ENCODE measurements at regions not wholly inside any gene's neighbourhood (a gene's known extent, or its start where the extent isn't known, plus 50 kb on each side); places are given as distances from the start of the nearest gene placed in this dataset.

DNA sequence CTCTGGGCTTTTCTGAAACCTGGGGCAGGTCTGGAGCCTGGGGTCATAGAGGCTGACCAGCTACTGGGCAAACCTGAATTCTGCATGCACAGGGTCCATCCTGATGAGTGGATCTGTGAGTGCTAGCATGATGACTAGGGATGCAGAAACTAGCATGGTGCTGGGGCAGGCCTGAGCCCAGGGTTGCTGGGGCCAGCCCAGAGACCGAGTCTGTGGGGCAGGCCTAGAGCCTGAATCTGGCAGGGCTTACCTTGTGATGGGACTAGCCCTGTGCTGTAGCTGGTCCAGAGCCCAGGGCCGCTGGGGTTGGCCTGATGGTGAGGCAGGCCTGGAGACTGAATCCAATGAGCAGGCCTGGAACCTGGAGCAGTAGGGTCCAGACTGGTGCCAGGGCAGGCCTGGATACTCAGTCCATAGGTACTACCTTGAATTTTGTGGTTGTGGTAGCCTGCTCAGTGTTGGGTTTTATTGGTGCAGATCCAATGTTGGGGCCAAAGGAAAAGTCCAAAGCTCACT is 313.5 kb downstream of the TLR4 start:
- no peak overlapping the region for H3K27ac ChIP-seq
- H3K4me3 ChIP-seq, result no peak overlapping the region

DNA sequence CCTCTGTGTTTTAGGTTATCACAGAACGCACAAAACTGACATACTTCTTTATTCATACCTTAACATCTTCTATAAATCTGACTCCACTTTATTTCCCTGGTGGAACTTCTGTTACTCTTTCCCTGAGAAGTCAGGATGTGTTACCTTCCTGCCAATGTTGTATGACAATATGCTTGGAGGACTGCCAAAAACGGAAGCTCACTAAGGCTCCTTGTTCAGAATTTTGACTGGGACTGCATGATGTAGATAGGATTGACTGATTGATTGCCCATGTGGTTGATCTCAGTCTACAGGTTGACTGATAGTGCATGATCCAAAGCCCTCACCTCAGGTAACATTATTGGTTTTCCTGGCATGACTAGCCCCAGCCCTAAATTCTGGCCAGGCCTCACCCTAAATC is 319.4 kb downstream of the TLR4 start:
- no peak overlapping the region for H3K4me3 ChIP-seq
- no peak overlapping the region for H3K27ac ChIP-seq

DNA sequence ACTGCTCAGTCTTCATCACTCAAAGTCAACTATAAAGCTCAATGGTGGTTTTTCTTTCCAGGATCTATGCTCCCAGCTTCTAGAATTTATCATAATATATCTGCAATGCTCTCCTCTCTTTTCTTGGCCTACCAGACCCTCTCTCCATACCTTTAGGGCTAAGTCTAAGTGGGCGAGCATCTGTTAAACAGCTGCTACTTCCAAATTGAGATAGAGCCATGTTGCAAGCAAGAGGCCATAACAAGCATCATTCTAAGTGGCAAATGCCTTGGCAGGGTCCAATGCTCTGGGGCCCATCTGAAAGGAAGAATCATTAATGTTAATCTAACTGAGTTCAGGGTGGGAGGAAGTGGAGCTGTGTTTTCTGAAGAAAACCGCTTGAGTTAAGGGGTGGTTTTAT is 324.0 kb downstream of the TLR4 start:
- H3K4me3 ChIP-seq, result no peak overlapping the region
- no peak overlapping the region for H3K27ac ChIP-seq

DNA sequence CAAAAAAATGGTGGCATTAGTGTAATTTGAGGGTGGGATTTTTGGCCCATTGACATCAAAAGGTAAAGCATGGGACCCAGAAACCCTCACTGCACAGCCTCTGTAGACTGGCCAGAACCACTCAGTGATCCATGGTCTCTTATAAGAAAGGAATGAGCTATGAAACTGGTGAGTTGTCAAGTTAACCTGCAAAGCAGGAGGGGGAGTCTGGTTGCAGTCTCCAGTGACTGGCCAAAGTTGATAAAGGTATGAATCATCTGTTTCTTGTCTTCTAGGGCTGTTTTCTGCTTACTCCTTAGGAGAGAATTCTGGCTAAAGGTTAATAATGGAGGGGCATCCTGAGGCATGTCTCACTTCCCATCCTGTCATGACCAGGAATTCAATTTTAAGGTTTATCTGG is 325.2 kb downstream of the TLR4 start:
- H3K4me3 ChIP-seq, result no peak overlapping the region

DNA sequence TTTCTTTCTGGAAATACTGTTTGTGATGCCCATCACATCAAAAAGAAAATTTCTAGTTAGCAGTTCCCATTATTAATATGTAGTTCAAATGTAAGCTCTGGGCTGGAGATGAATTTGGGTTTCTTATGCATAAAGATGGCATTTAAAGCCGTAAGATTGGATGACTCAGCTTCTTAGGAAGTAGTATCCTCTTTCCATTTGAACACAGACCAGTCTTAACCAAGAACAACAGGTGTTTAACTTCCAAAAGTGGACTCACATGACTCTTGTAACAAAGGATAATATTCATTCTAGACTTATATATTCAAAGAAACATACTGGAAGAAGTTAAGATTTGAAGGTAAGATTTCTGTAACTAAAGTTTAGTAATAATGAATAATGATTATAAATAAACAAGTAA is 330.5 kb downstream of the TLR4 start:
- no peak overlapping the region for H3K27ac ChIP-seq
- H3K4me3 ChIP-seq, result no peak overlapping the region

More for the DNA sequence above, 325.2 kb downstream of the TLR4 start:
- no peak overlapping the region for H3K27ac ChIP-seq

DNA sequence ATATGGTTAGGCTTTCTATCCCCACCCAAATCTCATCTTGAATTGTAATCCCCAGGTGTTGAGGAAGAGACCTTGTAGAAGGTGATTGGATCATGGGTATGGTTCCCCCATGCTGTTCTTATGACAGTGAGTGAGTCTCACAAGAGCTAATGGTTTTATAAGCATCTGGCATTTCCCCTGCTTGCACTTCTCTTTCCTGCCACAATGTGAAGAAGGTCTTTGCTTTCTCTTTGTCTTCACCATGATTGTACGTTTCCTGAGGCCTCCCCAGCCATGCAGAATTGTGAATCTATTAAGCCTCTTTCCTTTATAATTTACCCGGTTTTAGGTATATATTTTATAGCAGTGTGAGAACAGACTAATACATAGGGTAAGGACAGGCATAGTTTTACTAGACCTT is 334.5 kb downstream of the TLR4 start:
- H3K4me3 ChIP-seq, result no peak overlapping the region
- H3K27ac ChIP-seq, result no peak overlapping the region

DNA sequence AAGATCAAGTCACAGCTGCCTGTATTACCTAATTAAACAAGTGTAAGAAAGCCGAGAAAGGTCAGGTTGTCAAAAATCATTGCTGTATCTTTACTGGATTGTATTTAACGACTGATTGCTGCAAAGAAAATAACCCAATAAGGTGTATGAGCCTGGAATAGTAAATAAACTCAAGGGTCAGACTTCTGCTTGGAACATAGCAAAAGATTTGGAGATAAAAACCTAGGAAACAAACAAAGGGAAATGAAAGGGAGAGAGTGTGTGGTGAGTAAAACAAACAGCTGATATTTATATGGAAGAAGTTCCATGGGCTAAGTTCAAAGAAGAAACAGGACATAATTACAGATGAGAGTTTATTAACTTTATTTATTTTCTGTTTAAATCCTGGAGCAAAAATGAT is 354.0 kb downstream of the TLR4 start:
- Histone ChIP-seq H3K27ac (no peak overlapping the region), H3K4me3 (no peak overlapping the region)

DNA sequence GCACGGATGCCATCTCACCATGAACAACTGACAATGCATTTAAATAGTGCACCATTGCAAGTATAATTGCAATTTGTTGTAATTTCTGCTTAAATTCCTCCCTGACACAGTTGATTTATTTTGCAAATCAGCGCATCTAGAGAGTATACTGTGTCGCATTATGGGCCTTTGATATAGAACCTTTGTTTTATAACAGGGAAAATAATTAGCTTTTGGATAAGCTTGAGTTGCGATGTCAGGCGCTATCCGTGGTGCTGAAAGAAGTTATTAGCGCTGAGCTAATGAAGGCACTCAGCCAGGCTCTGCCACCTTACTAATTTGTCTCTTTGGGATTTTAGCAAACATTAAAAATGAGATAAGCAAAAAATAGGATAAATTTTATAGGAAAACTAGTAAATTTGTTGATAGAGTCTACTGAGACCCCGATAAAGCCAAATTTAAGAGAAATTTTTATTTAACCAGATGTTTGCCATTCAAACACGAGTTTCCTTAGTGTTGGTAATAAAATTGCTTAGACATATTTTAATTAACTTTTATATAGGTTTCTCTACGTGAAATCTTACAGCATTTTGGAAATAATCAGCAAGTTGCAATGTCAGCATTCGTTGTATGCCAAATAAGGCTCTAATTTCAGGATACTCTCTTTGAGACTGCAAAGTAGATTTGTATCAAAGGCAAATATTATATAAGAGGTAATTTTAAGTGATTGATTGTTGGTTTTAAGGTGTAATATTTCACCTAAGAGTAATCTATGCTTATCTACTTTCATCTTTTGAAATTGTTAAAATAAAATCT is 355.5 kb downstream of the TLR4 start:
- no peak overlapping the region for H3K27ac ChIP-seq
- no peak overlapping the region for H3K4me3 ChIP-seq

DNA sequence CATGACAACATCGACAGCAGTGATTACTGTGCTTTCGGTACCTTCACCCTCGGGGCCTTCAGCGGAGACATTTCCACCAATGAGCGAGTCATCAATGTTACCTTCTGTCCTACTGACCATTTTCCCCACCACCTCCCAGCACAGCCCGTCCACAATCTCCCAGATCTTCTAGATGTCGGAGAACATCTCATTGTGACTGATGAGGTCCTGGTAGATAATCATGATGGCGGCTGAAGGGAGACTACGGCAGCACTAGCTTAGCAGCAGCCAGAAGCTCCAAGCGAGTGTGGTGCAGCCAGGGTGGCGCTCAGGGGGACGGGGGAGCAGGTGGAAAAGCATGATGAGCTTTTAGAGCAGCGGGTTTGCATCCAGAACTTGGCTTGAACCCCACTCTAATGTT is 379.0 kb downstream of the TLR4 start:
- Histone ChIP-seq H3K27ac (no peak overlapping the region), H3K4me3 (no peak overlapping the region)

DNA sequence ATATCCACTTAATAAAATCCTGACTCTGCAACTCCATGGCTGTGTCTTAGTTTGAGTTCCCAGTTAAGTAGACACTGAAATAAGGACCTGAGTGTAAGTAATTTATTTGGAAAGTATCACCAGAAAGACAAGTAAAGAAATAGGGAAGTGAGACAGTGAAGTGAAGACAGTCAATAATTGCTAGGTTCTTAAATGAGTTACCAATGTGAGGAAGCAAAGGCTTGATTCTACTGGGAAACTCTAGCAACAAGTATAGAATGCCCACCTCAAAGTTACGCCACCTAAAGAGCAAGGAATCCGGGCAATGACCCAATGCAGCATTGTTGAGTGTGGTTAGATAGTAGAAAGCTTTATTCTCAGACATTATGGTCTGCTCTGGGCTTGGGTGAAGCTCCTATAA is 383.9 kb downstream of the TLR4 start:
- no peak overlapping the region for H3K27ac ChIP-seq
- H3K4me3 ChIP-seq, result no peak overlapping the region

DNA sequence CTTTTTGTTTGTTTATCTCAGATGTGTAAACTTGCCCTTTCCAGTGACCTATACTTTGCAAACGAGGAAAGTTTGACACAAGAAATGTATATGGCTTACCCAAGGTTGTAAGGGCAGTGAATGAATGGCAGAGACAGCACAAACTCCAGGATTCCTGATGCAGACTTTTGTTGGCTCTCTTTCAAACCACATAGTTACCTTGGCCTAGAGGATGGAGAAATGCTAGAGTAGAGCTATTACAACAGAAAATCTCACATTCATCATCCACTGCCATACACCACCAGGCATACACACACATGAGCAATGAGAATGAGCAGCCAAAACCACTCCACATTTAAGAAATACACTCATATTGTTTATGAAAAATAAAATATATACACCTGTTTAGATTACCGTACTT is 387.0 kb downstream of the TLR4 start:
- no peak overlapping the region for H3K4me3 ChIP-seq
- H3K27ac ChIP-seq, result no peak overlapping the region

DNA sequence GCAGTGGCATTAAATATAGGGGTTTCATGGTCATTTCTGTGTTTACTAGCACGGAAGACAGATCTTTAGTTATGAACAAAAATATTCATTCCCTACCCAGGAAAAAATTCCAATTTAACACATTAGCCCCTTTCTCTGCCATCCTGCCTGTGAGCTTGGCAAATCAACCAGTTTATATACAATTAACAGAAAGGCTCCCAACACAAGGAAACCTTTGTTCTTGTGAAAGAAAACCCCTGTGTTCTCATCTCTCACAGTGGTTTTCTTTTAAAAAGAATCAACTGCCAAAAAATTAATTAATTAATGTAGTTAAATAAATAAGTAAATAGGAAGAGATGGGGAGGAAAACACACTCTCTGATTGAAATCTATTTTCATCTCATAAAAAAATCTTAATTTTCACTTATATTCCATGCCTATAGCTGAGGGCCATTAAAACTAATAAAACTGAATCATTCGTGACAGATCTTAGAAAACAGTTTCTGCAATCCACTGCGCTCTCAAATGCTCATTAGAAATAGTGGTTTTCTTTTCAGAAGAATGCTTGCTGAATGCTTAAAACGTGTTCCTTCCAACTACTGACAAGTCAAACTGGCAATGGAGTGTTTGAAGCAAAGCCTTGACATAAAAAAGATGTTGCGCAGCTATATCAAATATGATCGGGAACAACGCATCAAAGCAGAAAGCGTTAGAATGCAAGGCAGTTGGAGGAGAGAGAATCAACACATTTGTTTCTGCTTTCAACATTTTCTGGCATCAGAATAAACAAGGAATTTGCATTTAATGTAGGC is 387.7 kb downstream of the TLR4 start:
- Histone ChIP-seq H3K4me3 (no peak overlapping the region), H3K27ac (no peak overlapping the region)

DNA sequence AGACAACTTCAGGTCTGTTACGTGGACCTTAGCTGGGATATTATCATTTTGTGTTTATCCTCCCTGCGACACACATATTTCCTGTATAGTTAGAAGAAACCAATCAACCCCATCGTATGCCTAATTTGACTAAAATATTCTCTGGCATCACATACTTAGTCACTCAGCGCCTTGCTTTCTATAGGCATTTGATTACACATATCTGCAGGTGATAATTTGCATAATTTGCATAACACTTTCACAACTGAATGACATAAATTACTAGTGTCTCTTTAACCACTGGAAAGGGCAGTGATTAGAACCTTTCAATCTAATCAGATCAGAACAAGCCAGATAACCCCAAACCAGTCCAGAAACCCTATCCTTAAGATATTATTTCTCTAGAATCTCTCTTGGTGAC is 390.2 kb downstream of the TLR4 start:
- Histone ChIP-seq H3K4me3 (no peak overlapping the region), H3K27ac (no peak overlapping the region)

DNA sequence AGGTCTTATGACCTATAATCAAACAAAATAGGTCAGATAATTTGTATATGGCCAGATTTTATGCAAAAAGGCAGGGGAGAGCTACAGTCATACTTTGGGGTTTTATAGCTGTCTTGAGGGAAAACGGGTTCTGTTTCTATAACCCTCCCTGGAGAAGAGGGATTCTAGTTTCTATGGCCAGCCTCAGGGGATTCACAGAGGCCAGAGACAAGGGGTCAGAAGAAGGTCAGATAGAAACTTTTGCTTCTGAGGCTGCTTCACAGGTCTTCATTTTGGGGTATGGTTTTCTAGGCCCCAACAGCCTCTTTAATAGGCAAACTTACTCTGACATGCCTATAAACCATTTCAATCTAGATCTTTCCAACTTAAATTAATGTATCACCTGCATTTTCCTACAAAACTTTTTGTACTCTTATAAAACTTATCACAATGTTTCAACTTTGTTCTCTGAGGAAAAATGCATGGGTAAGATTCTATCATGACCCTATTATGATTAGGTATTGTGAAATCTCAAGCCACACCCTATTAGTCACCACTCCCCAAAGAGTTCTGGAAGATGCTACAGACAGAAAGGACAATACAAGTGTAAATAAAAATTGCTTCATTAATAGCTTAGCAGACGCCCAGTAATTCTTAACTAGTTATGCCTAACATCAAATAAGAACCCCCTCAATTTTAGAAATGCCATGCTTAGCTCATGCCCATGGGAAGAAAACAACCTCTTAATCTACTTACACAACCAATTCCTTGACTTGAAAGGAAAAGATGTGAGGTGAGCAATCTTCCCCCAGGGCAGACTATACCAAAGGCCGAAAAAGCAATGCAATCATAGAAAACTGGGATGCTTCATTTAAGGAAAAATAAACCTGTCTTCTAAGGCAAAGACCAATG is 396.6 kb downstream of the TLR4 start:
- no peak overlapping the region for H3K27ac ChIP-seq

DNA sequence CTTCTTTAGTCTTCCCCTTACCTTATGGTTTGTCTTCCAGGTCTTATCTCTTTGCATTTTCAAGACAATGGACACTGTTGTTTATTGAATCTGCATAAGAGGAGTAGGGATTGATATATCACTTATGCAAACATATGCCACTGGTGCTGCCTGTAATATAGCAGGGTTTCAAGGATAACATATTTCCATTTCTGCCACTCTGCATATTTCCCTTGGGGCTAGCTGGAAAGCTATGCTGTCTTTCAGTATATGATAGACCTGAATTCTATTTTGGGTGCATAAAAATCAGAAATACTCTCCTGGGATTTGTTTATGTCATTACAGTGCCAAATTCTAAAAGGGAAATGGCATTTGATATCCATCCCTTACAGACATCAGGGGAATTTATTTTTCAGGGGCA is 400.2 kb downstream of the TLR4 start:
- Histone ChIP-seq H3K27ac (no peak overlapping the region), H3K4me3 (no peak overlapping the region)

More for the DNA sequence above, 396.6 kb downstream of the TLR4 start:
- H3K4me3 ChIP-seq, result no peak overlapping the region

DNA sequence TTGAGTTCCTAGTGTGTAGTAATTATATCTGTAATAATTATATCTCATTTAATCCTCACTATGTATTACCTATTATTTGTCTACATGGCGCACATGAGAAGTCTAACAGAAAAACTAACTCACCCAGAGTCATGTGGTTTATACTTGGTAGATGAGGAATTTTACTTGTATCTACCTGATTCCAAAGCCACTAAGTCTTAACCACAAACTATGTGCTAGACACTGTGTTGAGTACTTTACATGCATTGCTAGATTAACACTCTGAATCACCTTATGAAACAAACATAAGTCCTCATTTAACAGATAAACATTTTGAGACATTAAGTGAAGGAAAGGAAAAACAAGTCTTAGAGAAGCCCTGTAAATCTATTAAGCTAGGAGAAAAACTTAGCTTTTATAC is 404.8 kb downstream of the TLR4 start:
- Histone ChIP-seq H3K27ac (no peak overlapping the region), H3K4me3 (no peak overlapping the region)

DNA sequence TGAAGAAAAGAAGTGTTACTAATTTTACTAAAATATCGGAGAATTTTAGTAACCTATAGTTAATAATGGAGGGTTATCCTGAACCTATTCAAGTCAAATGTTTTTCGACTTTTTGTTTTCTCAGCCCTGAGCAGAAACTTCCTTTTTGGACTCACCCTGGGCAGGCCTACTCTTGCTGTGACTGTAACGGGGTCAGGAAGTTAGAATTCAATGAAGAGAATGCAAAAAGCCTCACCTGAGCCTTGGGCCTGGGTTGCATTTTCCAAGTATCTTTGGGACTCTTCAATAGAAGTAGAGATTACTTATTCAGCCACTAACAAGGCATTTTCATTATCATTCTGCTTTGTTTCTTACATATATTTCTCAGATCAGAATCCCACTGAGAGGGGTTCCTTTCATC is 405.3 kb downstream of the TLR4 start:
- no peak overlapping the region for H3K27ac ChIP-seq
- H3K4me3 ChIP-seq, result no peak overlapping the region

DNA sequence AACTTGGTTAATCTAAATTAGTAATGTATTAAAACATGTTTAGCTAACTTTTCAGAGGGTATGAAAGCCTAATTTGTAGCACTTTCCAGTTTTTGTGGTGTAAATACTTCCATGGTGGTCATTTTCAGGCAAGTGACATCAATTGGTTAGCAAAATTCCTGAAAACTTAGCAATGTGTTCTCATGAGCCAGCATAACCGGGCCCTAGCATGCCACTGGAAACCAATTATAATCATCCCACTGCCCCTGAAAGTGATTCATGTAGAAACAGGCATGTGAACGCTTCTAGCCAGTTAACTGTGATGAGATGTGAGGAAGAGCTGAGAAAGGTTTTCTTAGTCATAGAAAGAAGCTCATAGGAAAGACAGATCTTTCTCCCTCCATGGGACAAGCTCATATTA is 417.2 kb downstream of the TLR4 start:
- H3K27ac ChIP-seq, result no peak overlapping the region

DNA sequence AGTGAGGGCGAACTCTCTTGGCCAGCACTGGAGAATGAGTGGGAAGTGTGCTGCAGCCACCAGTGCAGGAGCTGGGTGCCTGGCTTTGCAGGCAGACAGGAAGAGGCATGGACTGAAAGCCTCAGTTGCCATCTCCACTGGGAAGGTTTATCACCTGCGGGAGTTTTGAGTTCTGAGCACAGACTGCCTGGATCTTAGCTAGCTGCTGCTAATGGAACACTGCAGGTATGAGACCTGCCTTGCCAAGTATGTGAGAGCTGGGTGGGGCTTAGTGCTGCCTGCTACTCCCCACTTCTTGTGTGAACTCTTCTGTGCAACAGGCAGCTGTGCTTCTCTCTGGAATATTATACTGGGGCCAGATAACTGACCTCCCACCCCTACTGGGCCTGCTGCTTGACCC is 424.1 kb downstream of the TLR4 start:
- Histone ChIP-seq H3K4me3 (no peak overlapping the region), H3K27ac (no peak overlapping the region)

More for the DNA sequence above, 417.2 kb downstream of the TLR4 start:
- H3K4me3 ChIP-seq, result no peak overlapping the region

DNA sequence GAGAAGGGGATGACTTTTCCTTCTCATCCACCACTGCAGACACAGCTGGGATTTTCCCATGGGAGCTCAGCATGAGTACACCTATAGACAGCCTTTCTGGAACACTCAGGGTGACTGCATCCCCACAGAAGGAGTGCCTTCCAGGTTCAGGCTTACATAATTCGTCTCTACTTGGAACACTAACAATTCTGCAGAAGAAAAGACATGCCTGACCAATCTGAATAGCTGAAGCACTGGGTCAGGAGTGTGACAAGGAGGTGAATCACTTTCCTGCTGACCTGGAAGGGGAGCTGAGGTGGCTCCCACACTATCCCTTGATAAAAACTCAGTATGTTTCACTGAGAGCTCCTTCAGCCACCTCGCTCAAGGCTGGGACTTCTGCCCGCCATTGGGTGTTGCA is 425.3 kb downstream of the TLR4 start:
- Histone ChIP-seq H3K27ac (no peak overlapping the region), H3K4me3 (no peak overlapping the region)

Data from skin epidermis (tissue), 12 donors.